HepG2 (cell line): ENCODE measurements at regions not wholly inside any gene's neighbourhood (a gene's known extent, or its start where the extent isn't known, plus 50 kb on each side); places are given as distances from the start of the nearest gene placed in this dataset.

Experiments
- ATAC-seq: fragments of 200-7000 bp; cut with Tn5 transposase; 3 replicates; pipeline ENCODE4 v1.9.1; 2020; ENCODE audit warnings: mild to moderate bottlenecking, moderate library complexity
- BruUV-seq: library from RNA; stranded (reverse); fragments of 400-500 nt; replicated peaks from 2 replicates; lab custom pipeline; 2021; lab: Mats Ljungman, UMichigan
- CTCF ChIA-PET: fragments of 300-600 bp; formaldehyde crosslinking; extraction: SDS; loops from one replicate; lab custom pipeline; 2021; ENCODE audit warnings: low total read pairs, inconsistent platforms, low intra/inter-chr PET ratio; lab: Yijun Ruan, JAX
- POLR2A ChIA-PET: fragments of 350-600 bp; sonication (Branson Sonifier 250); formaldehyde crosslinking; loops from one replicate; lab custom pipeline; 2020; ENCODE audit warnings: antibody characterized with exemption, inconsistent platforms; lab: Yijun Ruan, JAX
- DNase-seq: peaks from one replicate; pipeline ENCODE4 v3.0.0-alpha.2; 2015; ENCODE audit warnings: low spot score
- FAIRE-seq: peaks from 3 replicates; lab custom pipeline; 2011; peaks lifted over from hg19 to GRCh38; lab: Jason Lieb, UNC
- H2AFZ ChIP-seq: one replicate; pipeline ENCODE4 v1.6.1; 2011; ENCODE audit warnings: low read length, inconsistent platforms
- H3K27ac ChIP-seq: fragments of 300-600 bp; 3 replicates; pipeline ENCODE4 v1.8.0; 2011; ENCODE audit warnings: mixed run types, mild to moderate bottlenecking, mixed read lengths, low read length, inconsistent platforms; ENCODE audit not compliant: insufficient read depth; ENCODE audit errors: extremely low read length
- H3K27me3 ChIP-seq, 2 experiments: fragments of 200-600 bp in 1 of 2; 2 replicates in 1 of 2; 3 replicates in 1 of 2; pipeline versions ENCODE4 v1.6.0 to v1.8.0; 2011; ENCODE audit warnings: low read length in 2 of 2, mild to moderate bottlenecking in 2 of 2, moderate library complexity in 2 of 2, inconsistent platforms in 1 of 2; ENCODE audit not compliant: insufficient read depth in 2 of 2, control insufficient read depth in 1 of 2
- H3K36me3 ChIP-seq, 2 experiments: fragments of 200-600 bp in 1 of 2; replicated peaks in 1 of 2; 2 replicates in 1 of 2; 3 replicates in 1 of 2; pipeline versions ENCODE4 v1.5.1 to v1.8.0; 2011; ENCODE audit warnings: low read length in 2 of 2, inconsistent platforms in 1 of 2; ENCODE audit not compliant: insufficient read depth in 2 of 2, control insufficient read depth in 1 of 2
- H3K4me1 ChIP-seq: 2 replicates; pipeline ENCODE4 v1.5.1; 2012; ENCODE audit warnings: low read length, inconsistent platforms; ENCODE audit not compliant: insufficient read depth
- H3K4me2 ChIP-seq: 2 replicates; pipeline ENCODE4 v1.6.0; 2011; ENCODE audit warnings: low read depth, low read length, inconsistent platforms
- H3K4me3 ChIP-seq, 3 experiments: fragments of 200-600 bp in 1 of 3; sonication (generic), shearing (Covaris generic) in 1 of 3; replicated peaks in 1 of 3; 2 replicates each; pipeline ENCODE4 v1.5.1; 2011 to 2016; ENCODE audit warnings: low read length in 3 of 3, inconsistent platforms in 2 of 3, low read depth in 2 of 3, mild to moderate bottlenecking in 2 of 3, control low read depth in 1 of 3, mixed read lengths in 1 of 3; ENCODE audit not compliant: insufficient read depth in 1 of 3
- H3K79me2 ChIP-seq: one replicate; pipeline ENCODE4 v1.6.1; 2011; ENCODE audit warnings: low read length, inconsistent platforms; ENCODE audit not compliant: insufficient read depth
- H3K9ac ChIP-seq: 2 replicates; pipeline ENCODE4 v1.6.0; 2011; ENCODE audit warnings: mild to moderate bottlenecking, low read depth, low read length, inconsistent platforms; ENCODE audit not compliant: insufficient read depth
- H3K9me3 ChIP-seq: 2 replicates; pipeline ENCODE4 v1.5.1; 2012; ENCODE audit warnings: mild to moderate bottlenecking, low read length
- H4K20me1 ChIP-seq: 2 replicates; pipeline ENCODE4 v1.6.0; 2011; ENCODE audit warnings: inconsistent platforms, mild to moderate bottlenecking, low read length, moderate library complexity; ENCODE audit not compliant: insufficient read depth
- RFX1 ChIP-seq: fragments of 450-650 bp; IDR thresholded peaks from 2 replicates; pipeline ENCODE4 v1.6.1; 2017
- SAP130 ChIP-seq: IDR thresholded peaks from 2 replicates; pipeline ENCODE4 v1.6.1; 2016; ENCODE audit warnings: low read depth
- ZBTB42 ChIP-seq: sonication (generic); formaldehyde crosslinking; IDR thresholded peaks from 2 replicates; pipeline ENCODE4 v1.5.0; 2020; ENCODE audit warnings: mild to moderate bottlenecking, missing genetic modification reagents
- ZFX ChIP-seq: sonication (generic); formaldehyde crosslinking; IDR thresholded peaks from 2 replicates; pipeline ENCODE4 v1.4.0; 2020; ENCODE audit warnings: mild to moderate bottlenecking, low read depth, missing genetic modification reagents, moderate library complexity
- ZNF747 ChIP-seq: sonication (generic); formaldehyde crosslinking; IDR thresholded peaks from 2 replicates; pipeline ENCODE4 v1.8.1; 2023; ENCODE audit warnings: missing genetic modification reagents, mild to moderate bottlenecking, borderline replicate concordance
- WGBS: methylation state at CpG from one replicate; pipeline ENCODE4 v1.1.6; 2017; ENCODE audit warnings: low lambda C conversion rate; 5-methylcytosine and 5-hydroxymethylcytosine counted together
- in situ Hi-C: cut with HindIII; loops from 2 replicates; pipeline ENCODE4 v1.10.0; 2017; ENCODE audit warnings: low pct_unique_long_range_greater_than_20kb; ENCODE audit not compliant: extremely low pct_ligation_motif_present
- intact Hi-C: fragments of 100-400 bp; cut with micrococcal nuclease; formaldehyde crosslinking; loops from one replicate; pipeline ENCODE4 v1.10.0; 2022; ENCODE audit not compliant: unreplicated experiment
- TF ChIP-seq, protein P1 (sequence below): sonication (generic); formaldehyde crosslinking; IDR thresholded peaks from 2 replicates; pipeline ENCODE4 v1.4.0; 2020; ENCODE audit warnings: mild to moderate bottlenecking, missing genetic modification reagents

DNA sequence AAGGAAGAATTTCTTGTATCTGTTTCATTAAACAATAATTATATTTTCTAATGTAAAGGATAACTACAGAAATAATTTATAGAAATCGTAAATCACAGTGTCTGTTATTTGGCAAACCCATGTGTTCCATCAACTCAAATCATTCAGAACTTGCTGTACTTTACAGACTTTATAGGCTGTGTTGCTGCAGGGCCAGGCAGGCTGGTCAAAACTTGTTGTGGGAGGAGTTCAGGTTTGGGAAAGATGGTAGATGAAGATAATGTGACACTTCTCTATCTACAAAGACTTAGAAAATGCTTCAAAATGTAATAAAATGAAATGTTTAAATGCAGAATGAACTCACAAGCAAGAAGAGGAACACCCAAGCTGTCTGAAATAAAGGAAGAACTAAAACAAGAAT, 183.4 kb downstream of the SEMA6D start:
- ChIA-PET POLR2A (no interaction called here), CTCF (no interaction called here)
- H3K4me2 ChIP-seq: no peak overlapping the region
- H2AFZ ChIP-seq: no peak overlapping the region
- ATAC-seq (no peak), DNase-seq (no peak), FAIRE-seq (no peak)
- TF ChIP-seq, protein P1, sequence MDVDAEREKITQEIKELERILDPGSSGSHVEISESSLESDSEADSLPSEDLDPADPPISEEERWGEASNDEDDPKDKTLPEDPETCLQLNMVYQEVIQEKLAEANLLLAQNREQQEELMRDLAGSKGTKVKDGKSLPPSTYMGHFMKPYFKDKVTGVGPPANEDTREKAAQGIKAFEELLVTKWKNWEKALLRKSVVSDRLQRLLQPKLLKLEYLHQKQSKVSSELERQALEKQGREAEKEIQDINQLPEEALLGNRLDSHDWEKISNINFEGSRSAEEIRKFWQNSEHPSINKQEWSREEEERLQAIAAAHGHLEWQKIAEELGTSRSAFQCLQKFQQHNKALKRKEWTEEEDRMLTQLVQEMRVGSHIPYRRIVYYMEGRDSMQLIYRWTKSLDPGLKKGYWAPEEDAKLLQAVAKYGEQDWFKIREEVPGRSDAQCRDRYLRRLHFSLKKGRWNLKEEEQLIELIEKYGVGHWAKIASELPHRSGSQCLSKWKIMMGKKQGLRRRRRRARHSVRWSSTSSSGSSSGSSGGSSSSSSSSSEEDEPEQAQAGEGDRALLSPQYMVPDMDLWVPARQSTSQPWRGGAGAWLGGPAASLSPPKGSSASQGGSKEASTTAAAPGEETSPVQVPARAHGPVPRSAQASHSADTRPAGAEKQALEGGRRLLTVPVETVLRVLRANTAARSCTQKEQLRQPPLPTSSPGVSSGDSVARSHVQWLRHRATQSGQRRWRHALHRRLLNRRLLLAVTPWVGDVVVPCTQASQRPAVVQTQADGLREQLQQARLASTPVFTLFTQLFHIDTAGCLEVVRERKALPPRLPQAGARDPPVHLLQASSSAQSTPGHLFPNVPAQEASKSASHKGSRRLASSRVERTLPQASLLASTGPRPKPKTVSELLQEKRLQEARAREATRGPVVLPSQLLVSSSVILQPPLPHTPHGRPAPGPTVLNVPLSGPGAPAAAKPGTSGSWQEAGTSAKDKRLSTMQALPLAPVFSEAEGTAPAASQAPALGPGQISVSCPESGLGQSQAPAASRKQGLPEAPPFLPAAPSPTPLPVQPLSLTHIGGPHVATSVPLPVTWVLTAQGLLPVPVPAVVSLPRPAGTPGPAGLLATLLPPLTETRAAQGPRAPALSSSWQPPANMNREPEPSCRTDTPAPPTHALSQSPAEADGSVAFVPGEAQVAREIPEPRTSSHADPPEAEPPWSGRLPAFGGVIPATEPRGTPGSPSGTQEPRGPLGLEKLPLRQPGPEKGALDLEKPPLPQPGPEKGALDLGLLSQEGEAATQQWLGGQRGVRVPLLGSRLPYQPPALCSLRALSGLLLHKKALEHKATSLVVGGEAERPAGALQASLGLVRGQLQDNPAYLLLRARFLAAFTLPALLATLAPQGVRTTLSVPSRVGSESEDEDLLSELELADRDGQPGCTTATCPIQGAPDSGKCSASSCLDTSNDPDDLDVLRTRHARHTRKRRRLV (CRISPR knock-in tag): no peak
- no peak for TF ChIP-seq SAP130 (CRISPR knock-in tag)
- no peak for TF ChIP-seq ZNF747 (CRISPR knock-in tag)
- TF ChIP-seq ZFX (CRISPR knock-in tag): no peak
- no peak for TF ChIP-seq ZBTB42 (CRISPR knock-in tag)
- no peak for TF ChIP-seq RFX1
- H3K36me3 ChIP-seq: no peaks in the 10 kb centered on the region
- no peak overlapping the region for H3K9ac ChIP-seq
- in situ Hi-C loops: no loop called here
- no peaks in the 10 kb centered on the region for H3K4me1 ChIP-seq
- no peaks in the 10 kb centered on the region for H4K20me1 ChIP-seq
- no peaks in the 10 kb centered on the region for H3K79me2 ChIP-seq
- intact Hi-C loops: no loop called here
- no peak overlapping the region for H3K4me3 ChIP-seq
- H3K27ac ChIP-seq: no peak overlapping the region
- H3K27me3 ChIP-seq: no peaks in the 10 kb centered on the region
- peaks cover 88% of the 10 kb centered on the region for H3K9me3 ChIP-seq
- WGBS: 0% methylated on average over 1 of the region's 1 CpG
- no TSS peak for BruUV-seq
